SK-N-SH (cell line): ENCODE measurements at regions not wholly inside any gene's neighbourhood (a gene's known extent, or its start where the extent isn't known, plus 50 kb on each side); places are given as distances from the start of the nearest gene placed in this dataset.

ENCODE experiments used
- CTCF ChIA-PET: fragments of 300-600, 350-600 bp; formaldehyde crosslinking; extraction: SDS; loops from one replicate; lab custom pipeline; 2021; lab: Yijun Ruan, JAX
- POLR2A ChIA-PET: fragments of 350-600 bp; sonication (Branson Sonifier 250); formaldehyde crosslinking; extraction: SDS; loops from one replicate; lab custom pipeline; 2020; ENCODE audit warnings: antibody characterized with exemption, inconsistent platforms; lab: Yijun Ruan, JAX
- DNase-seq: peaks from one replicate; pipeline ENCODE4 v3.0.0; 2012
- H2AFZ ChIP-seq: fragments of 200-600 bp; sonication (generic); 2 replicates; pipeline ENCODE4 v1.8.1; 2016; ENCODE audit warnings: antibody characterized with exemption, mild to moderate bottlenecking, low read depth
- H3F3A ChIP-seq: fragments of 200-600 bp; sonication (generic); replicated peaks from 2 replicates; pipeline ENCODE3; 2016; ENCODE audit warnings: antibody characterized with exemption, mild to moderate bottlenecking; ENCODE audit not compliant: insufficient read depth
- H3K27ac ChIP-seq, 2 experiments: fragments of 200-500 bp in 1 of 2; fragments of 200-600 bp in 1 of 2; sonication (Bioruptor generic) in 1 of 2; sonication (generic), shearing (Covaris generic) in 1 of 2; 2 replicates each; pipeline versions ENCODE4 v1.5.1 to v1.6.1; 2014 to 2016; ENCODE audit warnings: low read depth in 2 of 2, inconsistent platforms in 1 of 2, low read length in 1 of 2, mild to moderate bottlenecking in 1 of 2, mixed read lengths in 1 of 2
- H3K27me3 ChIP-seq: fragments of 200-600 bp; sonication (generic), shearing (Covaris generic); 2 replicates; pipeline ENCODE4 v1.6.1; 2016; ENCODE audit warnings: mixed run types; ENCODE audit not compliant: insufficient read depth
- H3K36me3 ChIP-seq, 2 experiments: fragments of 200-500 bp in 1 of 2; fragments of 200-600 bp in 1 of 2; sonication (Bioruptor generic) in 1 of 2; sonication (generic) in 1 of 2; replicated peaks in 1 of 2; 2 replicates each; pipeline versions ENCODE3 to v1.5.1; 2014 to 2016; ENCODE audit warnings: low read length in 1 of 2, mild to moderate bottlenecking in 1 of 2; ENCODE audit not compliant: insufficient read depth in 2 of 2, control insufficient read depth in 1 of 2
- H3K4me1 ChIP-seq, 2 experiments: fragments of 200-500 bp in 1 of 2; fragments of 200-600 bp in 1 of 2; sonication (Bioruptor generic) in 1 of 2; sonication (generic), shearing (Covaris generic) in 1 of 2; 2 replicates each; pipeline versions ENCODE4 v1.5.1 to v1.6.1; 2014 to 2016; ENCODE audit warnings: low read depth in 1 of 2, low read length in 1 of 2, mixed run types in 1 of 2; ENCODE audit not compliant: insufficient read depth in 2 of 2, control insufficient read depth in 1 of 2
- H3K4me2 ChIP-seq: fragments of 200-600 bp; sonication (generic), shearing (Covaris generic); 2 replicates; pipeline ENCODE4 v1.6.1; 2017; ENCODE audit warnings: mixed run types
- H3K4me3 ChIP-seq, 2 experiments: fragments of 200-500 bp in 1 of 2; fragments of 200-600 bp in 1 of 2; sonication (Bioruptor generic) in 1 of 2; sonication (generic), shearing (Covaris generic) in 1 of 2; 2 replicates each; pipeline versions ENCODE4 v1.5.1 to v1.8.1; 2014 to 2016; ENCODE audit warnings: low read depth in 2 of 2, inconsistent platforms in 1 of 2, low read length in 1 of 2, mild to moderate bottlenecking in 1 of 2, mixed read lengths in 1 of 2, moderate library complexity in 1 of 2
- H3K79me2 ChIP-seq: fragments of 200-600 bp; sonication (generic); 2 replicates; pipeline ENCODE4 v1.8.1; 2017; ENCODE audit warnings: mild to moderate bottlenecking; ENCODE audit not compliant: insufficient read depth
- H3K9ac ChIP-seq: fragments of 200-600 bp; sonication (generic); 2 replicates; pipeline ENCODE4 v1.6.1; 2017; ENCODE audit warnings: mixed run types
- H3K9me2 ChIP-seq: fragments of 200-600 bp; sonication (generic); 2 replicates; pipeline ENCODE4 v1.6.1; 2017; ENCODE audit warnings: mixed run types
- H3K9me3 ChIP-seq: fragments of 200-600 bp; sonication (generic); 2 replicates; pipeline ENCODE4 v1.6.1; 2017; ENCODE audit warnings: mixed run types, mild to moderate bottlenecking, moderate library complexity
- H4K20me1 ChIP-seq: fragments of 200-600 bp; sonication (generic); 2 replicates; pipeline ENCODE4 v1.6.1; 2017; ENCODE audit warnings: mild to moderate bottlenecking, mixed run types; ENCODE audit not compliant: insufficient read depth
- CTCF ChIP-seq: fragments of 200-600 bp; sonication (generic); IDR thresholded peaks from 2 replicates; pipeline ENCODE4 v1.6.1; 2017; ENCODE audit warnings: antibody characterized with exemption, mild to moderate bottlenecking, moderate library complexity
- EP300 ChIP-seq, 2 experiments: IDR thresholded peaks; 2 replicates each; pipeline versions ENCODE4 v1.4.0 to v1.6.1; 2012; ENCODE audit warnings: borderline replicate concordance in 1 of 2, low read depth in 1 of 2, low read length in 1 of 2
- FOXJ3 ChIP-seq: sonication (generic); formaldehyde crosslinking; IDR thresholded peaks from 2 replicates; pipeline ENCODE4 v1.5.1; 2020; ENCODE audit warnings: mild to moderate bottlenecking, missing genetic modification reagents
- FOXM1 ChIP-seq: IDR thresholded peaks from 2 replicates; pipeline ENCODE4 v1.4.0; 2012; ENCODE audit warnings: low read depth, mild to moderate bottlenecking
- GABPA ChIP-seq: IDR thresholded peaks from 2 replicates; pipeline ENCODE4 v1.4.0; 2012; ENCODE audit warnings: low read depth, mild to moderate bottlenecking
- IRF3 ChIP-seq: fragments of 150-350 bp; IDR thresholded peaks from 2 replicates; pipeline ENCODE4 v1.6.1; 2016; ENCODE audit warnings: mild to moderate bottlenecking, low read depth, low read length
- JUND ChIP-seq: IDR thresholded peaks from 2 replicates; pipeline ENCODE4 v1.4.0; 2012
- NRF1 ChIP-seq: IDR thresholded peaks from 2 replicates; pipeline ENCODE4 v1.6.1; 2012; ENCODE audit warnings: low read depth, mild to moderate bottlenecking, low read length
- POLR2AphosphoS5 ChIP-seq: IDR thresholded peaks from 2 replicates; pipeline ENCODE4 v1.6.1; 2012; ENCODE audit warnings: low read depth, low read length
- RAD21 ChIP-seq: IDR thresholded peaks from 2 replicates; pipeline ENCODE4 v1.6.1; 2012; ENCODE audit warnings: mild to moderate bottlenecking, low read length
- RCOR1 ChIP-seq: fragments of 150-350 bp; IDR thresholded peaks from 2 replicates; pipeline ENCODE4 v1.6.1; 2017; ENCODE audit warnings: antibody characterized with exemption, low read length
- RFX5 ChIP-seq: IDR thresholded peaks from 2 replicates; pipeline ENCODE4 v1.6.1; 2012; ENCODE audit warnings: mild to moderate bottlenecking, improper control_type of control experiment, low read length
- SIN3A ChIP-seq: IDR thresholded peaks from 2 replicates; pipeline ENCODE4 v1.6.1; 2012; ENCODE audit warnings: low read depth, mild to moderate bottlenecking, low read length, moderate library complexity, borderline replicate concordance
- SMC3 ChIP-seq: IDR thresholded peaks from 2 replicates; pipeline ENCODE4 v1.6.1; 2012; ENCODE audit warnings: low read depth, low read length, improper control_type of control experiment
- USF2 ChIP-seq: fragments of 150-350 bp; IDR thresholded peaks from 2 replicates; pipeline ENCODE4 v1.6.1; 2017; ENCODE audit warnings: antibody characterized with exemption, low read length, low read depth, borderline replicate concordance
- YY1 ChIP-seq: IDR thresholded peaks from 2 replicates; pipeline ENCODE4 v1.4.0; 2012; ENCODE audit warnings: low read depth, mild to moderate bottlenecking
- WGBS: methylation state at CpG from one replicate; pipeline ENCODE4 v1.1.6; 2017; ENCODE audit warnings: low lambda C conversion rate; 5-methylcytosine and 5-hydroxymethylcytosine counted together

GRCh38 chr20:55103188-55103587 lies 627.8 kb downstream of the DOK5 start (continued):
- TF ChIP-seq EP300 (IDR thresholded peaks at IDR 0.05; ENCODE audit: borderline replicate concordance in 1 of 2, low read depth in 1 of 2, low read length in 1 of 2) = no peak
- TF ChIP-seq RFX5 = no peak

DNA sequence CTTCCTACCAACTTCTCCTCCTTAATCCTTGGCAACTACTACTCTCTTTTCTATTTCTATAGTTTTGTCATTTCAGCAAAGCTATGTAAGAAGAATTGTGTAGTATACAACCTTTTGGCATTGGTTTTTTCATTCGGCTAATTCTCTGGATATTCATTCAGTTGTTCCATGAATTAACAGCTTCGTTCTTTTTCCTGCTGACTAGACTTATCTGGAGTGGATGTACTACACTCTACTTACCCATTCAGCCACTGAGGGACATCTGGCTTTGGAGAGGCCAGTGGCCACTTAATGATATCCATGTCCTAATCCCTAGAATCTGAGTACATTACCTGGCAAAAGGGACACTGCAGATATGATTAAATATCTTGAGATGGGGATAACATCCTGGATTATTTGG lies 623.9 kb downstream of the DOK5 start:
- no peaks in the 10 kb centered on the region for H3K36me3 ChIP-seq
- no peaks in the 10 kb centered on the region for H3K79me2 ChIP-seq
- no peak overlapping the region for H3K4me3 ChIP-seq
- H3K4me2 ChIP-seq = no peak overlapping the region
- 18% methylated on average over 2 of the region's 2 CpGs for WGBS
- no peak overlapping the region for H3K9ac ChIP-seq
- no peaks in the 10 kb centered on the region for H3K9me3 ChIP-seq
- no peaks in the 10 kb centered on the region for H4K20me1 ChIP-seq
- TF ChIP-seq JUND (no peak), NRF1 (no peak), IRF3 (no peak), SMC3 (no peak), CTCF (no peak), GABPA (no peak), RCOR1 (no peak), YY1 (no peak), FOXM1 (no peak), FOXJ3 (no peak), RAD21 (no peak), SIN3A (no peak), POLR2AphosphoS5 (no peak), USF2 (no peak)
- TF ChIP-seq, all 33 proteins: peak for 0
- CTCF ChIA-PET = no interaction called here
- DNase-seq = no peak
- no peaks in the 10 kb centered on the region for H3F3A ChIP-seq
- H3K27ac ChIP-seq = no peak overlapping the region
- peaks cover 0 to 6% of the 10 kb centered on the region in 2 experiments; a peak in 1 of 4 replicates for H3K4me1 ChIP-seq
- no peaks in the 10 kb centered on the region for H3K9me2 ChIP-seq
- POLR2A ChIA-PET = no interaction called here
- no peaks in the 10 kb centered on the region for H3K27me3 ChIP-seq
- H2AFZ ChIP-seq = no peak overlapping the region
